Fibroblast of lung (primary cell): ENCODE measurements at regions not wholly inside any gene's neighbourhood (a gene's known extent, or its start where the extent isn't known, plus 50 kb on each side); places are given as distances from the start of the nearest gene placed in this dataset.
"Not testable (repeated sequence)": the region's sequence is repeated elsewhere in the genome, so short reads cannot be mapped to it uniquely, and the experiment has no call there.

Experiments used
- DNase-seq, 2 donors: peaks; one replicate each; pipeline versions ENCODE4 v3.0.0 to v3.0.0-alpha.2; 2010; ENCODE audit warnings: low read depth in 2 of 2
- H2AFZ ChIP-seq: 2 replicates; pipeline ENCODE4 v1.5.1; 2012; ENCODE audit warnings: low read length, control low read depth, inconsistent platforms
- H3K27ac ChIP-seq: 2 replicates; pipeline ENCODE4 v1.5.1; 2011; ENCODE audit warnings: low read length, control low read depth; ENCODE audit not compliant: insufficient read depth
- H3K27me3 ChIP-seq: 2 replicates; pipeline ENCODE4 v1.5.1; 2011; ENCODE audit warnings: mild to moderate bottlenecking, low read length; ENCODE audit not compliant: control insufficient read depth, insufficient read depth
- H3K36me3 ChIP-seq: 2 replicates; pipeline ENCODE4 v1.5.1; 2011; ENCODE audit warnings: low read length; ENCODE audit not compliant: control insufficient read depth, insufficient read depth
- H3K4me1 ChIP-seq: 2 replicates; pipeline ENCODE4 v1.5.1; 2011; ENCODE audit warnings: low read length; ENCODE audit not compliant: control insufficient read depth, insufficient read depth; ENCODE audit errors: extremely low read depth
- H3K4me2 ChIP-seq: 2 replicates; pipeline ENCODE4 v1.5.1; 2011; ENCODE audit warnings: low read length, control low read depth; ENCODE audit not compliant: insufficient read depth; ENCODE audit errors: extremely low read depth
- H3K4me3 ChIP-seq, 4 experiments: fragments of 200-600 bp in 1 of 4; sonication (generic) in 1 of 4; replicated peaks in 1 of 4; 2 replicates each; pipeline ENCODE4 v1.5.1; 2011 to 2016; ENCODE audit warnings: low read length in 4 of 4, low read depth in 3 of 4, mild to moderate bottlenecking in 3 of 4, control low read depth in 2 of 4, inconsistent platforms in 1 of 4, mixed read lengths in 1 of 4; ENCODE audit not compliant: insufficient read depth in 1 of 4; ENCODE audit errors: control extremely low read depth in 1 of 4
- H3K79me2 ChIP-seq: 2 replicates; pipeline ENCODE4 v1.5.1; 2012; ENCODE audit warnings: mild to moderate bottlenecking, low read length, inconsistent platforms; ENCODE audit not compliant: control insufficient read depth, insufficient read depth
- H3K9ac ChIP-seq: 2 replicates; pipeline ENCODE4 v1.5.1; 2011; ENCODE audit warnings: mild to moderate bottlenecking, low read length, control low read depth; ENCODE audit not compliant: insufficient read depth
- H3K9me3 ChIP-seq: 2 replicates; pipeline ENCODE4 v1.5.1; 2012; ENCODE audit warnings: low read depth, low read length; ENCODE audit not compliant: control insufficient read depth, insufficient read depth
- H4K20me1 ChIP-seq: 2 replicates; pipeline ENCODE4 v1.5.1; 2011; ENCODE audit warnings: low read length; ENCODE audit not compliant: control insufficient read depth, insufficient read depth; ENCODE audit errors: extremely low read depth

DNA sequence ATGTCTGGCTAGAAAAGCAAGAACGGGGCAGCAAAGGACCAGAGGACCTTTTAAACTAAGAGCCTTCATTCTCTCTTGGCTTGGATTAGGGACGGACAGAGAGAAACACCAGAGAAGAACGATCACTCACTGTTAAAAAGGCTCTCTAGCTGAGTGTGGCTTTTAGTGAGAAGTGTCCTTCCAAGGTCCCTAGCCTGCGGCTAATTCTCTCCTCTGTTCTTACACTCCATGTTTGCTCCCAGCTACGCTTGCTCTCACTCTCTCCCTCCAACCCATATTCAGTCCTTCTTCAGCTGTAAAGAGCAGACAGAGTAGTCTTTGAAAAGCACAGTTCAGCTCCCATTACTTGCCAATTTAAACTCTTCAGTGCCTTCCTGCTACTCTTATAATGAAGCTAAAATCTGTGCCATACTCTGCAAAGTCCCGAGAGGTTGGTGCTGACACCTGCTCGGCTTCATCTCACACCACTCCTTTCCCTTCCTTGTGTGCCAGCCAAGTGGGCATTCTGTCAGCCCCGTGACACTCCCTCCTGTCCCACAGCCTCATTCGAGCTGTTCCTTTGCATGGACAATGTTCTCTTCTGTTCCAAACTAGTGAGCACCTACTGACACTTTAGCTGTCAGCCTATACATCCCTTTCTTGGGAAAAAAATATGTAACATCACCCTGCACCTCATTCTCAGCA, 136.0 kb downstream of the ATP6V0E2 start:
- H3K9ac ChIP-seq, H3K9me3 ChIP-seq, H3K27ac ChIP-seq, DNase-seq, H3K4me3 ChIP-seq, H3K79me2 ChIP-seq, H3K27me3 ChIP-seq, H3K36me3 ChIP-seq, H2AFZ ChIP-seq, H3K4me2 ChIP-seq, H4K20me1 ChIP-seq, H3K4me1 ChIP-seq: not testable (repeated sequence)

DNA sequence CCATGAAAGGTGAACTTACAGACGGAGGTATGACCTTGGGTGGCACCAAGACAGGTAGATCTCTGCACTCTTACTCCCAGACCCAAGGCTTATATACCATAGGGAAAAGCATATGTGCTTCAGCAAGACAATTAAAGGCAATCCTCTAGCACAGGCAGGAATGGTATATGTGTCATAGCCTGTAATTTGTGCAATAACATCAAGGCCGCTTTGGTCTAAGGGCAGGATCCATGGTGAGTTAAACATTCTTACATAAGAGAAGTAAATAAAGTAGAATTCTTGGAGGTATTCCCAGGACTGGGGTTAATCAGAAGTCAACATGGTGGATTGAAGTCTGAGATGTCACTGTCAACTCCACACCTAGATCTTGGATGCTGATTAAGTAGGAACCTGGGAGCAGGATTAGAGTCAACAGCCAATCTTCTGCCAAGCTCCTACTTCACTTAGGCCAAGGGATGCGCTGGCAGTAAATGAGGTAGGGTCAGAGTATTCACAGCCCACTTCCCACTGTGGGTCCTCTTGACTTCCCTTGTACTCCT, 143.0 kb downstream of the ATP6V0E2 start:
- not testable (repeated sequence) for H3K27ac ChIP-seq

GRCh38 chr7:150020210-150020609, 146.4 kb downstream of the ATP6V0E2 start:
- not testable (repeated sequence) for H3K79me2 ChIP-seq, H3K27me3 ChIP-seq, H3K36me3 ChIP-seq, H3K27ac ChIP-seq, H3K9me3 ChIP-seq, H3K4me2 ChIP-seq, H3K4me3 ChIP-seq, H4K20me1 ChIP-seq, H3K9ac ChIP-seq, H2AFZ ChIP-seq, H3K4me1 ChIP-seq, DNase-seq

More for the DNA sequence above, 143.0 kb downstream of the ATP6V0E2 start:
- not testable (repeated sequence) for H2AFZ ChIP-seq, H3K79me2 ChIP-seq, H3K36me3 ChIP-seq, H3K9ac ChIP-seq, H3K4me1 ChIP-seq, H3K27me3 ChIP-seq, H3K4me3 ChIP-seq, H3K4me2 ChIP-seq, DNase-seq, H3K9me3 ChIP-seq, H4K20me1 ChIP-seq

DNA sequence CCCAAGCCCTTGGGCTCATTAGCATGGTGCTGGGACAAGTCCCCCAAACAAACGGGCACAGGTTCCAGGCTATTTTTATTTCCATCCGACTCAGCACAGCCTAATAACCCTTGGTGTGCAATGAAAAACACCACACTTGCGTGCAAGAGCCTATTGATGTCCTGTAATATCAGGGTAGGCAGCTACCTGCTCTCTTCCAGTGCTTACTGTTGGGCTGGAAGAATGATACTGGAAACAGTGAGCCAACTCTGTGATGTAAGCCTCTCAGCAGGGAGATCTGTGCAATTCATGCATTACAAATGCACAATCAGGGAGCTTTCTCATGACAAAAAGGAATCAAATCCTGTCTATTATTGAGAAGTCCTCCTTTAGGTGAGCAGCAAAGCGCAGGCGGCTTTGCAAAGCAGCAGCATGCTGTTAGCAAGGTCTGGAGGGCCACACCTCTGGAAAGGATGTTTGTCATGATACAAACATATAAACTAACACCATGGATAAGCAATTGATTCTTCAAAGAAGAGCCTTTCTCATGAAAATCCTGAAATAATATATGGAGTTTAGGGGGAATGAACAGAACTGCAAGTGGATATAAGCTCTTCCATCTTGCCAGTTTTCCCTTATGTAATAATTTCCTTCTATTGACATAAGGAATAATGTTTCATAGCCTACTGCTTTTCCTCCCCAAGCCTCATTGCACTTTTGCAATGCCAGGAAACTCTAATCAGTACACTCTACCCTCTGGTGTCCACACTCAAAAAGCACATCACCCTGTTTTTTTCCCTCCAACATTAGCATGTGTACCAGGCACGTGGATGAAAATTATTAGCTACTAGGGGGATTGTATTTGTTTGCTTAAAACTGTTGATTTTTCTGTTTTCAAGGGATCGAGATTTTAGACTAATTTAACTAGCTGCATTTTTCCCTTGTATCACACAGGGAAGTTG, 151.1 kb downstream of the ATP6V0E2 start:
- not testable (repeated sequence) for H3K9ac ChIP-seq, H3K79me2 ChIP-seq, H3K36me3 ChIP-seq, H2AFZ ChIP-seq, H3K27ac ChIP-seq, DNase-seq, H4K20me1 ChIP-seq, H3K4me2 ChIP-seq, H3K27me3 ChIP-seq, H3K9me3 ChIP-seq, H3K4me1 ChIP-seq, H3K4me3 ChIP-seq

GRCh38 chr7:150025802-150026201, 152.0 kb downstream of the ATP6V0E2 start:
- not testable (repeated sequence) for H3K79me2 ChIP-seq, H4K20me1 ChIP-seq, H3K4me3 ChIP-seq, H3K9ac ChIP-seq, DNase-seq, H3K4me1 ChIP-seq, H3K4me2 ChIP-seq, H3K27me3 ChIP-seq, H3K9me3 ChIP-seq, H3K36me3 ChIP-seq, H2AFZ ChIP-seq, H3K27ac ChIP-seq

DNA sequence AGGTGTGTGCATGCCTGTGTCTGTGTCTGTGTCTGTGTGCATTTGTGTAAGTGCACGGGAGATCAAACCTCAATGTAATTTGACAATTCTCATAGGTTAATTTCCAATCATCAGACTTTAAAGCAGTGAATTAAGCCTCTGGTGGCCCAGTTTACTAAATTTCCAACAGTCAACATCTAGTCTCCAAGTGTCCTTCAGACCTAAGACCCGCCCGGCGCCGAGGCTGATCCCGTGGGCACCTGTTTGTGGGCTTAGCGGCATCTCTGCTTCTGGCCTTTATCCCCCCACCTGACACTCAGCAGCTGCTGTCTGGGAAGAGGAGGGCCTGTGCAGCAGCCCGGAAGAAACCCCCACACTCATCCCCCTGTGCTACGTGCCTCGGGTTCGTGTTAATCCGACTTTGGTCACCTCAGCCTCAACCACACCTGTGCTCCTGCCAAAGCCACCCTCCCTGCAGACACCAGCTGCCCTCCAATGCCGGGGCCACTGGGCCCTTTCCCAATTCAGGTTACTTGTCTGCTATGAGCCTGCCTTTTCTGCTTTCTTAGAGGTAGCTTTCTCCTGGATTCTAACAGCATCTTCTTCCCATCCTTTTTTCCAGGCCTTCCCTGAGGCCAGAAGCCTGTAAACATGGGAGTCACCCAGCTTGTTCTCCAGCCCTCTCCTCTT, 154.7 kb downstream of the ATP6V0E2 start:
- not testable (repeated sequence) for H3K9me3 ChIP-seq, H3K36me3 ChIP-seq, H3K27me3 ChIP-seq, H2AFZ ChIP-seq, H3K79me2 ChIP-seq, DNase-seq, H3K9ac ChIP-seq, H4K20me1 ChIP-seq, H3K27ac ChIP-seq, H3K4me2 ChIP-seq, H3K4me1 ChIP-seq, H3K4me3 ChIP-seq
